HL-60 (cell line): ENCODE measurements at regions not wholly inside any gene's neighbourhood (a gene's known extent, or its start where the extent isn't known, plus 50 kb on each side); places are given as distances from the start of the nearest gene placed in this dataset.

Source experiments
- DNase-seq, 2 experiments: peaks; one replicate each; pipeline ENCODE4 v3.0.0-alpha.2; 2010 to 2020; ENCODE audit warnings: low read depth in 1 of 2, low spot score in 1 of 2
- H3K27ac ChIP-seq: fragments of 250-450 bp; sonication (Bioruptor Pico); replicated peaks from 2 replicates; pipeline ENCODE4 v1.5.1; 2020; ENCODE audit warnings: mild to moderate bottlenecking, moderate library complexity
- H3K27me3 ChIP-seq: fragments of 250-450 bp; sonication (Bioruptor Pico); 2 replicates; pipeline ENCODE4 v1.5.1; 2021; ENCODE audit warnings: mild to moderate bottlenecking, moderate library complexity; ENCODE audit not compliant: insufficient read depth, poor library complexity, severe bottlenecking
- H3K4me3 ChIP-seq: replicated peaks from 2 replicates; pipeline ENCODE4 v1.5.1; 2011; ENCODE audit warnings: mild to moderate bottlenecking, control low read depth, low read length; ENCODE audit not compliant: insufficient read depth
- CTCF ChIP-seq: IDR thresholded peaks from one replicate; pipeline ENCODE4 v1.5.1; 2011; ENCODE audit warnings: low read length, control low read depth, inconsistent platforms; ENCODE audit not compliant: insufficient read depth
- GABPA ChIP-seq: IDR thresholded peaks from 2 replicates; pipeline ENCODE4 v1.6.1; 2012; ENCODE audit warnings: low read depth
- POLR2AphosphoS5 ChIP-seq: IDR thresholded peaks from 2 replicates; pipeline ENCODE4 v1.6.1; 2012; ENCODE audit warnings: low read depth
- REST ChIP-seq: IDR thresholded peaks from 2 replicates; pipeline ENCODE4 v1.6.1; 2012; ENCODE audit warnings: low read depth; ENCODE audit not compliant: insufficient replicate concordance
- SPI1 ChIP-seq: IDR thresholded peaks from 2 replicates; pipeline ENCODE4 v1.6.1; 2012; ENCODE audit warnings: low read depth, mild to moderate bottlenecking, borderline replicate concordance

GRCh38 chr9:89899573-89899972 lies 294.8 kb downstream of the GADD45G start:
- H3K4me3 ChIP-seq: no peak overlapping the region
- H3K27ac ChIP-seq: no peak overlapping the region
- peaks cover 9% of the 10 kb centered on the region for H3K27me3 ChIP-seq
- no peak for DNase-seq
- no peak for TF ChIP-seq REST
- no peak for TF ChIP-seq POLR2AphosphoS5
- TF ChIP-seq GABPA: no peak
- TF ChIP-seq SPI1: no peak
- TF ChIP-seq CTCF: no peak

- no peak overlapping the region for H3K27ac ChIP-seq
- H3K4me3 ChIP-seq: no peak overlapping the region
- DNase-seq: no peak
- H3K27me3 ChIP-seq: peaks cover 9% of the 10 kb centered on the region
- no peak for TF ChIP-seq POLR2AphosphoS5
- TF ChIP-seq SPI1: no peak
- TF ChIP-seq GABPA: no peak
- TF ChIP-seq REST: no peak
- no peak for TF ChIP-seq CTCF
Measured at GRCh38 chr9:89901920-89902319, 297.1 kb downstream of the GADD45G start.

- no peak overlapping the region for H3K4me3 ChIP-seq
- no peak overlapping the region for H3K27ac ChIP-seq
- H3K27me3 ChIP-seq: peaks cover 9% of the 10 kb centered on the region
- TF ChIP-seq GABPA (no peak), SPI1 (no peak), REST (no peak), POLR2AphosphoS5 (no peak), CTCF (no peak)
- no peak for DNase-seq
Measured at GRCh38 chr9:89902450-89903140, 297.8 kb downstream of the GADD45G start.
